PC-9 (cell line): ENCODE measurements at regions not wholly inside any gene's neighbourhood (a gene's known extent, or its start where the extent isn't known, plus 50 kb on each side); places are given as distances from the start of the nearest gene placed in this dataset.
"Not testable (repeated sequence)": the region's sequence is repeated elsewhere in the genome, so short reads cannot be mapped to it uniquely, and the experiment has no call there.

Experiments
- BruUV-seq: library from RNA; stranded (reverse); fragments of 400-500 nt; replicated peaks from 2 replicates; lab custom pipeline; 2021; lab: Mats Ljungman, UMichigan
- CTCF ChIA-PET: fragments of 300-600 bp; sonication (Branson Sonifier 250); formaldehyde crosslinking; loops from one replicate; lab custom pipeline; 2022; ENCODE audit warnings: antibody characterized with exemption; lab: Charles Lee
- POLR2A ChIA-PET: fragments of 300-600 bp; sonication (Branson Sonifier 250); formaldehyde crosslinking; loops from one replicate; lab custom pipeline; 2022; ENCODE audit warnings: antibody characterized with exemption; ENCODE audit not compliant: unreplicated experiment; lab: Charles Lee
- DNase-seq, 2 experiments: peaks; one replicate each; pipeline versions ENCODE4 v3.0.0 to v3.0.0-alpha.2; 2015 to 2022; ENCODE audit warnings: mixed read lengths in 1 of 2
- H2AFZ ChIP-seq: fragments of 200-600 bp; sonication (generic); 2 replicates; pipeline ENCODE4 v1.8.1; 2017; ENCODE audit warnings: antibody characterized with exemption
- H3F3A ChIP-seq: fragments of 200-600 bp; sonication (generic); 2 replicates; pipeline ENCODE4 v1.8.1; 2017; ENCODE audit warnings: antibody characterized with exemption, mild to moderate bottlenecking, low read depth; ENCODE audit not compliant: insufficient read depth
- H3K27ac ChIP-seq: fragments of 200-600 bp; sonication (generic); 2 replicates; pipeline ENCODE4 v1.6.1; 2016; ENCODE audit warnings: mixed run types
- H3K27me3 ChIP-seq: fragments of 200-600 bp; sonication (generic); 2 replicates; pipeline ENCODE4 v1.6.1; 2016; ENCODE audit warnings: low read depth, mixed run types; ENCODE audit not compliant: insufficient read depth
- H3K36me3 ChIP-seq: fragments of 200-600 bp; sonication (generic); 2 replicates; pipeline ENCODE4 v1.6.1; 2016; ENCODE audit warnings: low read depth, mixed run types
- H3K4me1 ChIP-seq: fragments of 200-600 bp; sonication (generic); replicated peaks from 2 replicates; pipeline ENCODE4 v1.6.1; 2016; ENCODE audit warnings: mixed run types; ENCODE audit not compliant: insufficient read depth
- H3K4me2 ChIP-seq: fragments of 200-600 bp; sonication (generic); 2 replicates; pipeline ENCODE4 v1.6.1; 2017; ENCODE audit warnings: mixed run types
- H3K4me3 ChIP-seq: fragments of 200-600 bp; sonication (generic); 2 replicates; pipeline ENCODE4 v1.6.1; 2016; ENCODE audit warnings: mixed run types
- H3K79me2 ChIP-seq: fragments of 200-600 bp; sonication (generic); 2 replicates; pipeline ENCODE4 v1.6.1; 2017; ENCODE audit warnings: low read depth, mixed run types
- H3K9me2 ChIP-seq: fragments of 200-600 bp; sonication (generic); 2 replicates; pipeline ENCODE4 v1.8.1; 2017; ENCODE audit warnings: mild to moderate bottlenecking; ENCODE audit not compliant: insufficient read depth
- H3K9me3 ChIP-seq: fragments of 200-600 bp; sonication (generic); 2 replicates; pipeline ENCODE4 v1.8.1; 2016; ENCODE audit warnings: low read depth; ENCODE audit not compliant: insufficient read depth
- H4K20me1 ChIP-seq: fragments of 200-600 bp; sonication (generic); 2 replicates; pipeline ENCODE4 v1.8.1; 2017; ENCODE audit not compliant: insufficient read depth
- CTCF ChIP-seq: fragments of 200-600 bp; sonication (generic); conservative IDR thresholded peaks from 2 replicates; pipeline ENCODE4 v1.6.1; 2017; ENCODE audit warnings: mixed run types, antibody characterized with exemption, mild to moderate bottlenecking, moderate library complexity
- intact Hi-C: fragments of 100-400 bp; cut with micrococcal nuclease; formaldehyde crosslinking; loops from one replicate; pipeline ENCODE4 v1.10.0; 2022; ENCODE audit not compliant: unreplicated experiment

GRCh38 chr16:31988595-31989581 is 115.3 kb downstream of the ZNF267 start:
- H3F3A ChIP-seq, H3K36me3 ChIP-seq, intact Hi-C loops, CTCF ChIA-PET, BruUV-seq, H3K27ac ChIP-seq, H3K27me3 ChIP-seq, POLR2A ChIA-PET, H3K4me2 ChIP-seq, H4K20me1 ChIP-seq, H3K4me1 ChIP-seq, H3K9me2 ChIP-seq, H3K4me3 ChIP-seq, H2AFZ ChIP-seq, H3K9me3 ChIP-seq, H3K79me2 ChIP-seq: not testable (repeated sequence)
- TF ChIP-seq CTCF: peak; percentile 44
- DNase-seq: peak in 1 of 2 experiments; percentile 24

GRCh38 chr16:31990261-31990660 is 116.7 kb downstream of the ZNF267 start:
- BruUV-seq, H2AFZ ChIP-seq, H3K79me2 ChIP-seq, H3K9me3 ChIP-seq, H3F3A ChIP-seq, POLR2A ChIA-PET, DNase-seq, H3K36me3 ChIP-seq, H3K4me2 ChIP-seq, CTCF ChIA-PET, H4K20me1 ChIP-seq, H3K27ac ChIP-seq, intact Hi-C loops, H3K4me3 ChIP-seq, H3K4me1 ChIP-seq, H3K9me2 ChIP-seq, H3K27me3 ChIP-seq: not testable (repeated sequence)

DNA sequence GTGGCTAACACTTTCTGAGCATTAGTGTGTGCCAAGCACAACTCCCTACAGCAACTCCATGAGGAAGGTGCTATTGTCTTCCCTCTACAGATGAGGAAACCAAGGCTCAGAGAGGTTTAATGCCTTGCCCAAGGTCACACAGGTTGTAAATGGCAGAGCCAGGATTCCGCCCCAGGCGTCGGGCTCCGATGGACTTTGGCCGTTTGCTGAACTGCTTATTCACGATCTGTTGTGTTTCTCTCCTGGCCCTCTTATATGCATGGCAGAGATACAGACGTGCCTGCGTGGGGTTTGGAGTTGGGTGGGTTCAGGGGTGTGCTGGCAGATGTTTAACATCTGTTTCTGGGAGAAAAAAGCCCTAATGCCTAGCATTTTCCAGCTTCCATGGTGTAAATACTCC is 117.4 kb downstream of the ZNF267 start:
- H3K27ac ChIP-seq, intact Hi-C loops, H3K9me2 ChIP-seq, H4K20me1 ChIP-seq, H3F3A ChIP-seq, DNase-seq, H3K9me3 ChIP-seq, CTCF ChIA-PET, BruUV-seq, H3K79me2 ChIP-seq, H3K4me2 ChIP-seq, H3K27me3 ChIP-seq, H2AFZ ChIP-seq, H3K4me1 ChIP-seq, H3K4me3 ChIP-seq, POLR2A ChIA-PET, H3K36me3 ChIP-seq: not testable (repeated sequence)

DNA sequence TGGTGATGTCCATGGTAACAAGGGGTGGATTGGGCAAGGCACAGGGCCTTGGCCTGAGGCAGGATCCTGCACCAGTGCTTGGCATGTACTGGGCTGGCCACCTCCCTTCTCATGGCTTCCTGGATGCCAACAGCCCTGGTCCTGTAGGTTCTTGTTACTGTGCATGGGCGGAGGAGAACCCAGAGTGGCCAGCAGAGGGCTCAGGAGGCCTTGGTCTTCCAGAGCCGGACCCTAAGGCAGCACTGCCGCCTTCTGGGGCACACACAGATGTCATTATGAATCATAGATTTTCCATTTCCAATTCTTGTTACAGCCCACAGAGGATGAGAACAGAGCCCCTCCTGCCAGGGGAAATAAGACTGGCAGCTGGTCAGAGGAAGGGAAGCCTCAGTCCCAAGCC is 122.7 kb downstream of the ZNF267 start:
- H3K4me2 ChIP-seq, H3K4me3 ChIP-seq, H3K9me3 ChIP-seq, H4K20me1 ChIP-seq, POLR2A ChIA-PET, H3K27ac ChIP-seq, H2AFZ ChIP-seq, H3F3A ChIP-seq, H3K36me3 ChIP-seq, intact Hi-C loops, H3K9me2 ChIP-seq, H3K79me2 ChIP-seq, CTCF ChIA-PET, H3K27me3 ChIP-seq, H3K4me1 ChIP-seq, BruUV-seq: not testable (repeated sequence)
- peak; percentile 47; the same call in 1 of the 2 replicates for TF ChIP-seq CTCF
- peak in 1 of 2 experiments; percentile 70 for DNase-seq

DNA sequence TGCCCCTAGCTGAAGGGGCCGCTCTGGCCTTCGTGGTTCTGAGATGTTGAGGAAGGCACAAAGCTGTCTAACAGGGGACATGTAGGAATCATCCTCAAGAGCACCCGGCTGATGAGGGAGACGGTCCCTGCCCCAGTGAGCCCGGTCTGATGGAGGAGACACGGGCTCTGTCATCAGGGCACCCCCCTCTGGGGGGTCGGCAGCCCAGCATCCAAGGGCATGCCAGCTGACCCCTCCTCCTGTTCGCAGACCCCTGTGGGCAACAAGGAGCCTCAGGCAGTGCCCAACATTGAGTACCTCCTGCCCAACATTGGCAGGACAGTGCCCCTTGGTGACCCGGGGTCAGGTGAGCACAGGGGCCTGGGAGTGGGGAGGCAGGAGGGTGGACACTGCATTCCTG is 128.9 kb downstream of the ZNF267 start:
- H3K4me1 ChIP-seq, H3K79me2 ChIP-seq, H3K4me2 ChIP-seq, H3F3A ChIP-seq, H3K36me3 ChIP-seq, intact Hi-C loops, H3K27ac ChIP-seq, H3K27me3 ChIP-seq, CTCF ChIA-PET, H4K20me1 ChIP-seq, BruUV-seq, H3K4me3 ChIP-seq, H3K9me3 ChIP-seq, POLR2A ChIA-PET, DNase-seq, H2AFZ ChIP-seq, H3K9me2 ChIP-seq: not testable (repeated sequence)

GRCh38 chr16:32003819-32004218 is 130.2 kb downstream of the ZNF267 start:
- H3K9me2 ChIP-seq, H3K4me1 ChIP-seq, H3K4me2 ChIP-seq, H3K4me3 ChIP-seq, DNase-seq, H3K27me3 ChIP-seq, H3K9me3 ChIP-seq, H4K20me1 ChIP-seq, H3F3A ChIP-seq, H3K36me3 ChIP-seq, intact Hi-C loops, POLR2A ChIA-PET, CTCF ChIA-PET, H3K79me2 ChIP-seq, H2AFZ ChIP-seq, BruUV-seq, H3K27ac ChIP-seq: not testable (repeated sequence)
